Non-pigmented ciliary epithelial cell (primary cell): ENCODE measurements at regions not wholly inside any gene's neighbourhood (a gene's known extent, or its start where the extent isn't known, plus 50 kb on each side); places are given as distances from the start of the nearest gene placed in this dataset.
A peak's percentile ranks its signal among the peaks of the same experiment; 100 is the strongest.

Experiments
- DNase-seq: peaks from one replicate; pipeline ENCODE4 v3.0.0-alpha.2; 2010; ENCODE audit warnings: low read depth

DNA sequence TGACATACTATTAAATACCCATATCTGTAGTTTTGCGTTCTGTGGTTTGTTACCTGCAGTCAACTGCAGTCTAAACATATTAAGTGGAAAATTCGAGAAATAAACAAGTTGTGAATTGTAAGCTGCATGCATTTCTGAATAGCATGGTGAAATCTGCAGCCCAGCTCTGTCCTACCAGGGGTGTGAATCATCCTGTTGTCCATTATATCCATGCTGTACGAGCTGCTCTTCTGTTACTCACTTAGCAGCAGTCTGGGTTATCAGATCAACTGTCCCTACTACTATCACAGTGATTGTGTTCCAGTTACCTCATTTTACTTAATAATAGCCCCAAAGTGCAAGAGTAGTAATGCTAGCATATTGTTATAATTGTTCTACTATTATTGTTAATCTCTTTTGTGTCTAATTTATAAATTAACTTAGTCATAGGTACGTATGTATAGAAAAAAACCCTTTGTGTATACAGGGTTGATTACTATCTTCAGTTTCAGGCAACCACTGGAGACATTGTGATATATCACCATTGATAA is 173.7 kb upstream of the FAT4 start:
- peak; percentile 38 for DNase-seq

DNA sequence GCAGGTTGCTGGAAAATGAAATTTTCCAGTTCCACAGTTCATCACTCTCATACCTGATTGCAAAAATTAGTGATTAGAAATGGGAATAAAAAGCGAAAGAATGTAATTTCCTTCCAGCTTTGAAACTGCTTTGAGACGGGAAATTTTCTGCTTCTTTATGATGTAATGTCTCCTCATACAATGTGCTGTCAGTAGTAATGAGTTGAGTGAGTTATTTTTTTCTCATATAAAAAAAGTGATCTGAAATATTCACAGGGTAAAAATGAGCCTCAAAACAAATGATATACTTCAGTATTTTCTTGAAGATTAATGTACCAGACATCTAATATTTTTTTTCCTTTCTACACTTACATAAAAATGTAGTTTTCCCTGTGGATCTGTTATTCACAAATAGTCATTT is 179.1 kb upstream of the FAT4 start:
- DNase-seq, result no peak

DNA sequence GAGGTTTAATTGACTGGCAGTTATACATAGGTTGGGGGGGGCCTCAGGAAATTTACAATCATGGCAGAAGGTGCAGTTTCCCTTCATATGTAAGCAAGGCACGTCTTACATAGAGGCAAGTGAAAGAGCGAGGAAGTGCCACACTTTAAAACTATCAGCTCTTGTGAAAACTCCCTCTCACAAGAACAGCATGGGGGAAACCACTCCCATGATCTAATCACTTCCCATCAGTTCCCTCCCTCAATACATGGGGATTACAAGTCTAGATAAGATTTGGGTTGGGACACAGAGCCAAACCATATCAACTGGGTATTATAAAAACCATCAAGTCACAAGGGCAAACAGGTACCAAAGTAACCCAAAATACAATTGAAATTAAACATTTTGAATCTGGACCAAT is 182.0 kb upstream of the FAT4 start:
- no peak for DNase-seq

DNA sequence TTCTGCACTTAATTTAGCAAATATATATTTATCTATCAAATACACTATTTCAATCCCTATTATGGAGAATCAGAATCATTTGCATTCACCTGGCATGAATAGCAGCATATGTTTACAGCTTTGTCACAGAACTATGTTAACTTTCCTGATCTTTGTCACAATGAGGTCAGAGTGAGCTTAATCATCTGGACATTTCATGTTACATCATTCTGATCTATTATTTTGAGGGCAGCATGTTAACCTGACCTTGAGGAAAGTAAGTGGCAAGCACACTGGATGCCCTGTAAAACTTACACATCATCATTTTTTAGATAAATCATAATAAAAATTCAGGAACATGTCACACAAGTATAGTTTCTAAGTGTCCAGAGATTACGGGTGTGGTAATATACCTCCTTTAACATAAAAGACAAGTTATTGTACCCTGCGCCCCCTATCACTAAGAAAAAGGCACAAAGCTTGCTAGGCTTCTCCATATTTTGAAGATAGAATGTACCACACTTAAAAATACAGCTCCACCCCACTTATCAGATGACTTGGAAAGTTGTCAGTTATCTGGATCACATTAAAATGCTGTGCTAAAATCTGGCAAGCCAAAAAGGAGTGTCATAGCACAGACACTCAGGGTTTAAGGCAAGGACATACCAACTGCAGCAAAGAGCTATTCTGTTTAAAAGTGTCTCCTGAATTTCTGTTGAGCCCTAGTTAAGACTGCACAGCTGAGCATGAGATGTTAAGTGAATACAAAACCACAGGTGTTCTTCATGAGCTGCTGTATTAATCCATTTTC is 182.7 kb upstream of the FAT4 start:
- no peak for DNase-seq

DNA sequence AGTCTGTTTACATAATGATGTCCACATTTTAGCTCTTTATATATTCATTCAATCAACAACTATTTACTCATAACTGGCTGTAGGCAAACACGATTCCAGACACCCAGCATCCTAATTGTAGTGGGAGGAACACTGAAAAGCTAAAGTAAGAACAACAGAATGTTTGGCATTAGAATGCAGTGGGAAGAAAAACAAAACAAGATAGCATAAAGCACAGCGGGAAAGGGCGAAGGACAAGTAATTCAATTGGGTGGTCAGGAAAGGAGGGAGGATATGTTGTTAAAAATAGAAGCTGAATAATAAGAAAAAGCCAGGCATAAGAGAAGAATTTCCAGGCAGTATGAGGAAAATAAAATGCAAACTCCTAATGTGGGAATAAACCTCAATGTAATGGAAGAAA is 189.5 kb upstream of the FAT4 start:
- no peak for DNase-seq

DNA sequence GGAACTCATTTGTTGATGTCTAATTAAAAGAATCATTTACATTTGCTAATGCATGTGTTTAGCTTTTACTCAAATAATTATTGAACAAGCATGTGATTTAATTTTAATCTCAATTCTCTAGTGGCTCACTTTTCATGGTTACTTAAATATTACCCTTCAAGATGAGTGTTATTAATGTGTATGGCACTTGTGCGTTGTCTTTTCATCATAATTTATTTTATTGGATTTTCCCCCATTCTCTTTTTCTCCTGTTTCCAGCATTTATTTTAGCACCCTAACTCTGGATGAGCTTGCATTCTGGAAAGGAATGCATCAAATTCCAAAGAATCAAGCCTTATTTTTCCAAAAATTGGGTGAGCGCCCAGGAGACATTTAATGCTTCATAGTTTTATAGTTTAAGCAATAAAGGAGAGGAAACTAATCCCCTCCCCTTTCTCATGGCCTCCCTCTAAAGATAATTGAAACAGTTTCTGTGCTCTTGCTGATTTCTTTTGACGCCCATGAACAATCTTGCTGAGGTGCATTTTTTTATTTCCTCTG is 191.1 kb upstream of the FAT4 start:
- no peak for DNase-seq

DNA sequence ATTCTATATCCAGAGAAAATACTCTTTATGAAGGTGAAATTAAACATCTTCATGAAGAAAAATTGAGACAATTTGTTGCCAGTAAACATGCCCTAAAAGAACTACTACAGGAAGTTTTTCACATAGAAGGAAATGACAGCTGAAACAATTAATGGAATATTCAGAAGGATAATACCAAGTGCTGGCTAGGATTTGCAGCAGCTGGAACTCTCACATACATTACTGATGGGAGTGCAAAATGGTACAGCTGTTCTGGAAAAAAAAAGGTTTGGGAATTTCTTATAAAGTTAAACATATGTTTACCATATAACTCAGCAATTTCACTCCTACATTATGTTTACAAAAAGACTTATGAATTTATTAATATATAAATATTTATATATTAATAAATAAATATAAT is 193.2 kb upstream of the FAT4 start:
- DNase-seq, result no peak

DNA sequence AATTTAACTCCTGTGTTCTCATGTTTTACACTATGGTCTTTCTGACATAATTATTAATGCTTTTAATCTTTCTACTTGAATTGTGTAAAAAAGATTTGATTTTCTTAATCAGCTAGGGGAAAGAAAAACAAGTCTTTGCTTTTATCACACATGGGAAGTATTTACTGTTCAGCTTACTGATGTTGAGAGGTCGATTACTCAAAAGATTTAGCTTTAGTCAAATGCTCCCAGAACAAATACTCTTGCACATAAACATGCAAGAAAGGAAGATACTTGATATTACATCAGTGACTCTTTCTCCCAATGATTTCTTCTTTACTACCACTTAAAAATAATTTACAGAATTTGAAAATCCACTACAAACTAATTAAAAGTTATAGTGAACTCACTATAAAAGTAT is 198.3 kb upstream of the FAT4 start:
- DNase-seq, result no peak

DNA sequence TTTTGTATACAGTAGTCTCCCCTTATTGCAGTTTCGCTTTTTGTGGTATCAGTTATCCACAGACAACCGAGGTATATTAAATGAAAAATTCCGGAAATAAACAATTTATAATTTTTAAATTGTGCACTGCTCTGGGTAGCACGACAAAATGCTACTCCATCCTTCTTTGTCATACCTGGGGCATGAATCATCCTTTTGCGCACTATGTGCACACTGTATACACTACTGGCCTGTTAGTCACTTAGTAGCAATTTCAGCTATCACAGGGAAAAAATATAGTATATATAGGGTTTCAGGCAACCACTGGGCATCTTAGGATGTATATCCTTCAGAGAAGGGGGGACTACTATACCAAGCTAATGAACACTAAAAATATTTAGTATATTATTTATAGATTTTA is 198.8 kb upstream of the FAT4 start:
- peak; percentile 74 for DNase-seq

DNA sequence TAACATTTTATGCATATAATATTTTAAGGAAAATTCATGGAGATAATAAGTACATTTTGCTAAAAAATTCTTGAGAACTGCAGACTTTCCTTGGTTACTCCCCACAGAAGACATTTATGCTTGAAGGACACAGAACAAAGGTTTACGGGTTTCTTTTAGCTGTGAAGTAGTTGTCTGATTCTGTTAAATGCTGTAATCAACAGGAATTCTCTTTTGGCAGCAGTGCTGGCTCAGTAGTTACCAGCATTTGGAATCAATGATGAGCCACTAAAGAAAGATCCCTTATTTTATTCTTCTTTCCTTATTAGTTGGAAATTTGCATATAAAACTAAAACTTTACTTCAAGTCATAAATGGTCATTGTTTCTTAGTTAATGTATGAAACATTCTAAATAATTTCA is 199.3 kb upstream of the FAT4 start:
- no peak for DNase-seq

DNA sequence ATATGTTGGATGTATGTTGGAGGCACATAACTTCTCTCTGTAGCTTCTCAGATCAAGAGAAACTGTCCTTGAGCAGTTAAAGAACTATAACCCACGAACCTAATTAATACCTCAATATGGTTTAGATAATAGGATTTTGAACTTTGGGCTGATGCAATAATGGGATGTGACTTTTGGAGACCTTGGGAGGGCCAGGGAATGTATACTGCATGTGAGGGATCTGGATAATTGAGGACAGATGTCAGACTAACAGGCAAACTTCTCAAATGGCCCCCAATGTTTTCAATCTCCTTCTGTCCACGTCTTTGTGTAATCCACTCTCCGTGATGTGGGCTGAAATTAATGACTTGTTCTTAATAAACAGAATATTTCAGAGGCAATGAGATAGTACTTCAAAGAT is 202.2 kb upstream of the FAT4 start:
- no peak for DNase-seq

DNA sequence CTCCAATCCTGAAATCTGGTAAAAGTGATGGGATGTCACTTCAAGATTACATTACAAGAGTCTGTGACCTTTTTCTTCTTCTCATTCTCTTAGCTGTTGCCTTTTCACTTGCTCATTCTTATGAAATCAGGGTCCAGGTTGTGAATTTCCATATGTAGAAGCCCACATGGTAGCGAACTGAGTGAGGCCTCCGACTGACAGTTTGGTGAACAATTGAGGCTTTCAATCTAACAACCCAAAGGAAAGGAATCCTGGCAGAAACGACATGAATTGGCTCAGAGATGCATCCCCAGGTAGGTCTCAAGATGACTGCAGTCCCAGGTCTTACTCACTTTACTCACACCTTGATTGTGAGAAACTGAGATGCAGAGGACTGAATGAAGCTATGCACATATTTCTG is 203.4 kb upstream of the FAT4 start:
- DNase-seq, result no peak

DNA sequence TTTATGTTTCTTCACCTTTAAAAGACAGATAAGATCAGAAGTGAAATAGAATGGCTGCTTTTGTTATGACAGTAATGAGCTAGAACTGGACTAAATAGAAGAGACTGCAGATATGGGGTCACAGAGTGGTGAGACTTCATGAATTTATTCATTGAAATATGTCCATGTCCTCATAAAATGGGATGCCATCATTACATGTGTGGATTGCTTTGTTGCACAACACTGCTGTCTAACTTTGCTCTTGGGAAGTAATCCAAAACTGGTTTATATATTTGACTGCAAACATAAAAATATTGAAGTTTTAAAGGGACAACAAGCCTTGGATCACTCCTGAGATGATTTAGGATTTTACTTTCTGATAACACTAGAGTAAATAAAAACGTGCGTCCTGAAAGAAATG is 209.2 kb upstream of the FAT4 start:
- no peak for DNase-seq

DNA sequence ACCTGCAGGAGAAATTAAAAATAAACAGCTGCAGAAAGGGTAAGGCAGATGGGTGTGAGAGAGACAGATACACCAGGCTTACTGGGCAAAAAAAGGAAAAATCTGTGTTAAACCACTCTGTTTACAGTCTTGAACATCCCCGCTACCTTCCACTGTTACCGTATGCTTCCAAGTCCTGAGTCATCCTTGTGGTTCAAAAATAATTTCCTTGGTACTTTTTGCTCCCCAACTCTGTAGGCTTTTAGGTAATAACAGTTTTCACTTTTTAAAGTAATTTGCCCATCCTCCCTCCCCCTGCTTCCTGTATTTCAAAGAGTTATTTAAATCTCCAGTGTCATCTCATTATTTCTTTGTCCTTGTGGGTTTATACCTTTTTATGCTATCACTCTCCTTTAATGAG is 210.1 kb upstream of the FAT4 start:
- no peak for DNase-seq

DNA sequence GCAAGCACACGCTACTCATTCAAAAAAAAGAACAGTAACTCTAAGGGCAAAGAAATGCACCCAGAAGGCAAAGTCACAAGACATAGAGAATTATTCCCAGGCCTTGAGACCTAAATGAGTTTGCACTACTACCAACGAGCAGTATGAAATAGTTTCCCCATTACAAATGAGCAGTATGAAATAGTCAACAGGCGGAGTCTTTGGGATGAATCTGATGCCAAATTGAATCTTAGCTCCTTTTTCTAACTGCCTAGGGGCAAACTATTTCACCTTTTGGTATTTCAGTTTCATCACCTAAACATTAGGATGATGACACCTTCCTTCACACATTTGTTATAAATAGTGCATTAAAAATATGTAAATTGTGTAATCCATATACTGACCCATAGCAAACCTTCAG is 213.0 kb upstream of the FAT4 start:
- no peak for DNase-seq

DNA sequence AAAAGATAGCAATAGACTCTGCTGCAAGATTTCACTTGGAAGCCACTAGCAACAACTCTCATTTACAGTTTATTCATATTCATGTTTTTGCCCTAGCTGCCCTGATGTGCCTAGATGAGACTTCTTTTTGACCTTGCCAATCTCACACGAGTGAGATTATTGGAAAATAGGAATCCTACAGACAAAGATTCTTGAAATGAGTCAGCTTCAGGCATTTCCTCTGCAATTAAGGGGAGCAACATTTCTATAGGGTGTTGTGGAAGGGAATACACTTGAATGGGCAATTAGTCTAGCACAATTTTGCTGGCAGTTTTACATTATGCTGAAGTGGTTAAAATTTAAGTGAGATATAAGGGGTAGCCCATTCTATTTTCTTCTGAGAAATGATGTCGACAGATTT is 217.0 kb upstream of the FAT4 start:
- DNase-seq, result no peak

DNA sequence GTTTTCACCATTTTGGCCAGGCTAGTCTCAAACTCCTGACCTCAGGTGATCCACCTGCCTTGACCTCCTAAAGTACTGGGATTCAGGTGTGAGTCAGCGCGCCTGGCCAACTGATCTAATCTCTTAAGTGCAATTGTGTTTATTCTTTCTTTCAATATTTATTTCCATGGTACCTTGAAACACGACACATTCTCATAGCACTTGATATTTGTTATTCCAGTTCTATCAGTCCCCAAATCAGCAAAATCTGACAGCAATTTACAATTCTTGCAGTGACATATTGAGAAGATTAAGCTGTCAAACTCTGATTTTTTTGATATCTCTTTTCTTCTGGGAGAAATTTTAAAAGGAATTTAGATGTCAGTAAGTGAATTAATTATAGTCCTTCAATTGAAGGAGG is 218.1 kb upstream of the FAT4 start:
- DNase-seq, result no peak

DNA sequence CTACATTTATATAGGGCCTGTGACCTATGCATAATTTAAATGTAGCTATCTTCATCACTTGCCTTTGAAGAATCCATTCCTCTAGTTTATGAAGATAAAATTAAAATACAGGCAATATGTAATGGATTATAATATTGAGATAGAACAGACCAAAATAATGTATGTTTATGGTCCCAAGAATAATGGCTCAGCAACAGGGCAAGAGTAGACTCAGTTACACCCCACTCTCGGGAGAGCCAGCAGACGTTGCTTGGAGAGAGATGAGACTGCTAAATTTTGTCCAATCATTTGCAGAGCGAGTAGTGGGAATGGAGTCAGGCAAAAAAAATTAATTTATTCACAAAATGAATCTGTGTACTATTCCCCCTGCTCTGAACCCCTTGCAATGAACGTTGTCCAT is 223.2 kb upstream of the FAT4 start:
- DNase-seq, result no peak

DNA sequence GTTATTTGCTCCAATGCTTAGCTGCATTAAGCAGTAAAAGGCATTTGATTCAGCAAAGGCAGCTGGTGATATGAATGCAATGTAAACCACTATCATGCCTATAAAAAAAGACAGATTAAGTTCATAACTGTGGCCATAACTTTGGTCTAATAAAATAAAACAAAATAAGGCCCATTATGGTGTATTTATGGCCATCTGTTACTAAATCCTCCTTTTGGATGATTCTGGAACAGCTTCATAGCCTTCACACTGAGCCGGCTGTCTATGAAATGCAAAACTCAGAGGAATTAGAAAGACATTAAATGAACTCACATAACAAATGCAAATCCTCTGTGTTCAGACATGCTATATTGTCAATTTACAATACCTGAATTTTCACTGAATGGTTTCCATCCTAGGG is 223.7 kb upstream of the FAT4 start:
- no peak for DNase-seq

DNA sequence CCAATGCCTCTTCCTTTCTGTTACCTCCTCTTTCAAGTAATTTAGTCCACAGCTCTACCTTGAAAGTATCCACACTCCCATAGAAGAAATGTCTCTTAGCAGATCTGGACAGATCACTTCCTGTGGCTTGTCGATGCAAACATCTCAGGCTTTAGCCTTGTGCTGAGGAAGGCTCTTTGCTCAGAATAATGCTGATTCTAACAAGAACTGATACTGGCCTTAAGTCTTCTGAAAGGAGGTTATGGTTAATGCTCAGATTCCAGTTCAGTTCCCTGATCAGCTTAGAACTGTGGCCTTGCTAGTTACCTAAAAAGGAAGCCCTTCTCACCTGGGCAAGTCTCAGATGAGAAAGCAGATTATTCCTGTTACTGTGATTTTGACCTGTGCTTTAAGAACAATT is 230.1 kb upstream of the FAT4 start:
- DNase-seq, result no peak

DNA sequence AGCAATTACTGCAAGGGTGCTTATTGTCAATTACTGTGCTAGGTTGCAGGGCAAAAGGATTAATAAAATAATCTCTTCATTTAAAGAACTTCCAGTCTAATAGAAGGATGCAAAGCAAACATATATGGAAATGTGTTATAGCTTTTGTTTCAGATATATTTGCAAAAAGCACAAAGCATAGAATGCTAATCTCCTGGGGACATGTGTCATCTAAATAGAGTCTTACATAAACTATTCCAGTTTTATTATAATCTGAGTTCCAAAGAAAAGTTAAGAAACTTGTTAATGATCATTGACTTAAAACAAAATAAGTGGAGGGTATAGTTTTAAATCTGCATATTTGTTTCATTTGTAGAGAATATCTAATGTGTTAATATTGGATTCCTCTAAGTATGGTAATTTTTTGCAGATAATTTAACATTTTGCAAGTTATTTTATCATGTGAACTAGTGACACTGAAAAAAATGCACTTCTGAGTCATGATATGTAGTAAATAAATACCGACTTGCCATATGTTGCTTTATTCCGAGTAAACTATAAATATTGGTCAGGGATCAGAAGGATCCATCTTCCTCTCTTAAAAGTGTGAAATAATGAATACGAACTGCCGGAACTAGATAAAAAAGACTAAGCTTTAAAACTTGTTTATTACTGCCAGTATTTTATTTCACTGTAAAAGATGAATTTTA is 231.9 kb upstream of the FAT4 start:
- DNase-seq, result no peak

DNA sequence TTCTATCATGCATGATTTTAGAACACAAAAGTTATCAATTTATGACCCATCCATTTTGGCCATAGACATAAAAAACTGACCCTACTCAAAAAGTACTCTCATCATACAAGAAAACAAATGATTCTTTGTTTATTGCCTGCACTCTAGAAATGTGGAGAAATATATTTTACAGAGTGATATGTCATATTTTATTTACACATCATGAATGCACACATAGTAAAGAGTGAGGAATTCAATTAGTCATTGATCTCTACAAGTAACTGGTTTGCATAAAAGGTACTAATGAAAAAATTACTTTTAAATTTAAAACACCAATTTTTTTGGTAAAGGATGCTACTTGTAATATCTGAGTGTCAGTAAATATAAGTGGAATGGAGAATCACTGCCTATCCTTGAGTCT is 242.5 kb upstream of the FAT4 start:
- no peak for DNase-seq

DNA sequence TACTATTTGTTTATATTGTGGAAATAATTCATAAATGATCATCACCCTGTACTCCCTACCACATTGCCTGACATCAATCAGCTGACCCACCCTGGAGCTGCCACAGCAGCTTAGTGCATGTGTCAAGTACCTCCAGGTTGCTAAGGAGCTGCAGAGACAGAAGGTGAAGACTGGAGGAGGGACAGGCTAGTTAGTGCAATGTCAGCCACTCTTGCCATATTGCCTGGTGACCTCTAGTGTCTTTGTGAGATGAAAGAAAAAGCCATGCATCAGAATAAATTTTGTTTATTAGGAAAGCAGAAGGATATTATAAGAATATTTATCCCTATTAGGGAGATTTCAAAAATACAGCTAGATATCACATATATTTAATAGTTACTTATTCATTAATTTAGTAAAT is 243.9 kb upstream of the FAT4 start:
- DNase-seq, result no peak
